Activated CD4-positive, alpha-beta memory T cell treated with anti-CD3 and anti-CD28 coated beads, Interleukin-2, amount 10 ng/mL, durations not matched to agents 7 days and 5 days (primary cell): ENCODE measurements at regions not wholly inside any gene's neighbourhood (a gene's known extent, or its start where the extent isn't known, plus 50 kb on each side); places are given as distances from the start of the nearest gene placed in this dataset.
"Not testable (repeated sequence)": the region's sequence is repeated elsewhere in the genome, so short reads cannot be mapped to it uniquely, and the experiment has no call there.

Experiments
- CTCF ChIA-PET: fragments of 350-600 bp; sonication (Branson Sonifier 250); formaldehyde crosslinking; loops from one replicate; lab custom pipeline; 2021; ENCODE audit warnings: antibody characterized with exemption, inconsistent platforms; lab: Charles Lee
- POLR2A ChIA-PET: fragments of 350-600 bp; sonication (Branson Sonifier 250); formaldehyde crosslinking; loops from one replicate; lab custom pipeline; 2021; ENCODE audit warnings: antibody characterized with exemption; lab: Charles Lee
- DNase-seq: peaks from one replicate; pipeline ENCODE4 v3.0.0-alpha.2; 2020
- H3K27ac Mint-ChIP-seq: one replicate; pipeline ENCODE4 v1.8.0; 2021; ENCODE audit warnings: mild to moderate bottlenecking, mixed read lengths
- H3K27me3 Mint-ChIP-seq: one replicate; pipeline ENCODE4 v1.8.0; 2021; ENCODE audit warnings: mixed read lengths
- H3K36me3 Mint-ChIP-seq: one replicate; pipeline ENCODE4 v1.8.0; 2021; ENCODE audit warnings: low read depth, mixed read lengths
- H3K4me1 Mint-ChIP-seq: one replicate; pipeline ENCODE4 v1.8.0; 2021; ENCODE audit warnings: mixed read lengths
- H3K4me3 Mint-ChIP-seq: one replicate; pipeline ENCODE4 v1.8.0; 2021; ENCODE audit warnings: mild to moderate bottlenecking, mixed read lengths
- H3K9me3 Mint-ChIP-seq: one replicate; pipeline ENCODE4 v1.8.0; 2021; ENCODE audit warnings: mixed read lengths

GRCh38 chr13:58300224-58300623, 668.7 kb downstream of the PCDH17 start:
- Mint-ChIP-seq H3K27ac (no peak overlapping the region), H3K27me3 (no peaks in the 10 kb centered on the region), H3K4me3 (no peak overlapping the region), H3K4me1 (no peaks in the 10 kb centered on the region), H3K36me3 (no peaks in the 10 kb centered on the region), H3K9me3 (peaks cover 2% of the 10 kb centered on the region)
- ChIA-PET POLR2A (no interaction called here), CTCF (no interaction called here)
- no peak for DNase-seq

GRCh38 chr13:58300974-58301681, 669.6 kb downstream of the PCDH17 start:
- Mint-ChIP-seq H3K36me3 (no peaks in the 10 kb centered on the region), H3K9me3 (peaks cover 2% of the 10 kb centered on the region), H3K27me3 (no peaks in the 10 kb centered on the region), H3K4me3 (no peak overlapping the region), H3K27ac (no peak overlapping the region), H3K4me1 (no peaks in the 10 kb centered on the region)
- no peak for DNase-seq
- POLR2A ChIA-PET = no interaction called here
- CTCF ChIA-PET = no interaction called here

- DNase-seq = no peak
- ChIA-PET CTCF (no interaction called here), POLR2A (no interaction called here)
- H3K9me3 Mint-ChIP-seq = no peaks in the 10 kb centered on the region
- no peak overlapping the region for H3K27ac Mint-ChIP-seq
- H3K4me3 Mint-ChIP-seq = no peak overlapping the region
- H3K27me3 Mint-ChIP-seq = no peaks in the 10 kb centered on the region
- no peaks in the 10 kb centered on the region for H3K36me3 Mint-ChIP-seq
- H3K4me1 Mint-ChIP-seq = no peaks in the 10 kb centered on the region
These were observed 670.8 kb downstream of the PCDH17 start for GRCh38 chr13:58302349-58302748.

- ChIA-PET CTCF (no interaction called here), POLR2A (no interaction called here)
- Mint-ChIP-seq H3K9me3 (no peaks in the 10 kb centered on the region), H3K27ac (no peak overlapping the region), H3K36me3 (no peaks in the 10 kb centered on the region), H3K27me3 (no peaks in the 10 kb centered on the region), H3K4me3 (no peak overlapping the region), H3K4me1 (no peaks in the 10 kb centered on the region)
- DNase-seq = no peak
These were observed 674.5 kb downstream of the PCDH17 start for GRCh38 chr13:58306062-58306461.

- no peaks in the 10 kb centered on the region for H3K36me3 Mint-ChIP-seq
- no peak overlapping the region for H3K27ac Mint-ChIP-seq
- no peak overlapping the region for H3K4me3 Mint-ChIP-seq
- no peak for DNase-seq
- no peaks in the 10 kb centered on the region for H3K9me3 Mint-ChIP-seq
- no peaks in the 10 kb centered on the region for H3K27me3 Mint-ChIP-seq
- CTCF ChIA-PET = no interaction called here
- no peaks in the 10 kb centered on the region for H3K4me1 Mint-ChIP-seq
- POLR2A ChIA-PET = no interaction called here
These were observed 681.7 kb downstream of the PCDH17 start for GRCh38 chr13:58313219-58313618.

GRCh38 chr13:58318495-58319167, 687.1 kb downstream of the PCDH17 start:
- Mint-ChIP-seq H3K27me3 (no peaks in the 10 kb centered on the region), H3K27ac (no peak overlapping the region), H3K36me3 (no peaks in the 10 kb centered on the region), H3K4me3 (no peak overlapping the region), H3K4me1 (no peaks in the 10 kb centered on the region), H3K9me3 (no peaks in the 10 kb centered on the region)
- no peak for DNase-seq
- CTCF ChIA-PET = no interaction called here
- POLR2A ChIA-PET = no interaction called here

GRCh38 chr13:58324161-58324560, 692.6 kb downstream of the PCDH17 start:
- H3K4me1 Mint-ChIP-seq = no peaks in the 10 kb centered on the region
- no peak overlapping the region for H3K4me3 Mint-ChIP-seq

GRCh38 chr13:58329746-58330145, 698.2 kb downstream of the PCDH17 start:
- Mint-ChIP-seq H3K36me3 (no peaks in the 10 kb centered on the region), H3K9me3 (no peaks in the 10 kb centered on the region), H3K4me3 (no peak overlapping the region), H3K27ac (no peak overlapping the region), H3K27me3 (no peaks in the 10 kb centered on the region), H3K4me1 (no peaks in the 10 kb centered on the region)
- ChIA-PET POLR2A (no interaction called here), CTCF (no interaction called here)
- no peak for DNase-seq

More at GRCh38 chr13:58324161-58324560, 692.6 kb downstream of the PCDH17 start:
- DNase-seq = no peak
- Mint-ChIP-seq H3K27ac (no peak overlapping the region), H3K27me3 (no peaks in the 10 kb centered on the region), H3K36me3 (no peaks in the 10 kb centered on the region), H3K9me3 (no peaks in the 10 kb centered on the region)
- CTCF ChIA-PET = no interaction called here
- POLR2A ChIA-PET = no interaction called here

- no peak overlapping the region for H3K4me3 Mint-ChIP-seq
- ChIA-PET POLR2A (no interaction called here), CTCF (no interaction called here)
- H3K27me3 Mint-ChIP-seq = no peaks in the 10 kb centered on the region
- peaks cover 6% of the 10 kb centered on the region for H3K9me3 Mint-ChIP-seq
- no peaks in the 10 kb centered on the region for H3K36me3 Mint-ChIP-seq
- DNase-seq = no peak
- H3K4me1 Mint-ChIP-seq = no peaks in the 10 kb centered on the region
- no peak overlapping the region for H3K27ac Mint-ChIP-seq
These were observed 709.4 kb downstream of the PCDH17 start for GRCh38 chr13:58340895-58341294.

GRCh38 chr13:58341318-58341717, 709.8 kb downstream of the PCDH17 start:
- Mint-ChIP-seq H3K4me3 (no peak overlapping the region), H3K9me3 (peaks cover 6% of the 10 kb centered on the region), H3K36me3 (no peaks in the 10 kb centered on the region), H3K27me3 (no peaks in the 10 kb centered on the region), H3K4me1 (no peaks in the 10 kb centered on the region), H3K27ac (no peak overlapping the region)
- DNase-seq = no peak
- ChIA-PET CTCF (no interaction called here), POLR2A (no interaction called here)

- H3K9me3 Mint-ChIP-seq = peaks cover 6% of the 10 kb centered on the region
- DNase-seq = no peak
- no peaks in the 10 kb centered on the region for H3K4me1 Mint-ChIP-seq
- ChIA-PET CTCF (no interaction called here), POLR2A (no interaction called here)
- H3K27ac Mint-ChIP-seq = no peak overlapping the region
- no peaks in the 10 kb centered on the region for H3K27me3 Mint-ChIP-seq
- no peak overlapping the region for H3K4me3 Mint-ChIP-seq
- no peaks in the 10 kb centered on the region for H3K36me3 Mint-ChIP-seq
These were observed 711.5 kb downstream of the PCDH17 start for GRCh38 chr13:58343076-58343475.

GRCh38 chr13:58352100-58352499, 720.6 kb downstream of the PCDH17 start:
- not testable (repeated sequence) for H3K4me1 Mint-ChIP-seq, H3K27me3 Mint-ChIP-seq, H3K9me3 Mint-ChIP-seq

GRCh38 chr13:58369936-58370335, 738.4 kb downstream of the PCDH17 start:
- POLR2A ChIA-PET = no interaction called here
- H3K27me3 Mint-ChIP-seq = no peaks in the 10 kb centered on the region
- H3K9me3 Mint-ChIP-seq = peaks cover 5% of the 10 kb centered on the region
- H3K27ac Mint-ChIP-seq = no peak overlapping the region
- H3K4me3 Mint-ChIP-seq = no peak overlapping the region
- H3K36me3 Mint-ChIP-seq = no peaks in the 10 kb centered on the region
- H3K4me1 Mint-ChIP-seq = no peaks in the 10 kb centered on the region
- CTCF ChIA-PET = no interaction called here
- no peak for DNase-seq

More at GRCh38 chr13:58352100-58352499, 720.6 kb downstream of the PCDH17 start:
- H3K4me3 Mint-ChIP-seq, CTCF ChIA-PET, H3K36me3 Mint-ChIP-seq, POLR2A ChIA-PET, DNase-seq, H3K27ac Mint-ChIP-seq: not testable (repeated sequence)

GRCh38 chr13:58376349-58376748, 744.8 kb downstream of the PCDH17 start:
- no peak overlapping the region for H3K27ac Mint-ChIP-seq
- H3K9me3 Mint-ChIP-seq = peaks cover 2% of the 10 kb centered on the region
- no peaks in the 10 kb centered on the region for H3K27me3 Mint-ChIP-seq
- DNase-seq = no peak
- POLR2A ChIA-PET = no interaction called here
- H3K4me1 Mint-ChIP-seq = no peaks in the 10 kb centered on the region
- H3K4me3 Mint-ChIP-seq = no peak overlapping the region
- H3K36me3 Mint-ChIP-seq = no peaks in the 10 kb centered on the region
- CTCF ChIA-PET = no interaction called here
